Fibroblast of lung (primary cell): ENCODE measurements at regions not wholly inside any gene's neighbourhood (a gene's known extent, or its start where the extent isn't known, plus 50 kb on each side); places are given as distances from the start of the nearest gene placed in this dataset.

Experiments used
- DNase-seq, 2 donors: peaks; one replicate each; pipeline versions ENCODE4 v3.0.0 to v3.0.0-alpha.2; 2010; ENCODE audit warnings: low read depth in 2 of 2
- H2AFZ ChIP-seq: 2 replicates; pipeline ENCODE4 v1.5.1; 2012; ENCODE audit warnings: low read length, control low read depth, inconsistent platforms
- H3K27ac ChIP-seq: 2 replicates; pipeline ENCODE4 v1.5.1; 2011; ENCODE audit warnings: low read length, control low read depth; ENCODE audit not compliant: insufficient read depth
- H3K27me3 ChIP-seq: 2 replicates; pipeline ENCODE4 v1.5.1; 2011; ENCODE audit warnings: mild to moderate bottlenecking, low read length; ENCODE audit not compliant: control insufficient read depth, insufficient read depth
- H3K36me3 ChIP-seq: 2 replicates; pipeline ENCODE4 v1.5.1; 2011; ENCODE audit warnings: low read length; ENCODE audit not compliant: control insufficient read depth, insufficient read depth
- H3K4me1 ChIP-seq: 2 replicates; pipeline ENCODE4 v1.5.1; 2011; ENCODE audit warnings: low read length; ENCODE audit not compliant: control insufficient read depth, insufficient read depth; ENCODE audit errors: extremely low read depth
- H3K4me2 ChIP-seq: 2 replicates; pipeline ENCODE4 v1.5.1; 2011; ENCODE audit warnings: low read length, control low read depth; ENCODE audit not compliant: insufficient read depth; ENCODE audit errors: extremely low read depth
- H3K4me3 ChIP-seq, 4 experiments: fragments of 200-600 bp in 1 of 4; sonication (generic) in 1 of 4; replicated peaks in 1 of 4; 2 replicates each; pipeline ENCODE4 v1.5.1; 2011 to 2016; ENCODE audit warnings: low read length in 4 of 4, low read depth in 3 of 4, mild to moderate bottlenecking in 3 of 4, control low read depth in 2 of 4, inconsistent platforms in 1 of 4, mixed read lengths in 1 of 4; ENCODE audit not compliant: insufficient read depth in 1 of 4; ENCODE audit errors: control extremely low read depth in 1 of 4
- H3K79me2 ChIP-seq: 2 replicates; pipeline ENCODE4 v1.5.1; 2012; ENCODE audit warnings: mild to moderate bottlenecking, low read length, inconsistent platforms; ENCODE audit not compliant: control insufficient read depth, insufficient read depth
- H3K9ac ChIP-seq: 2 replicates; pipeline ENCODE4 v1.5.1; 2011; ENCODE audit warnings: mild to moderate bottlenecking, low read length, control low read depth; ENCODE audit not compliant: insufficient read depth
- H3K9me3 ChIP-seq: 2 replicates; pipeline ENCODE4 v1.5.1; 2012; ENCODE audit warnings: low read depth, low read length; ENCODE audit not compliant: control insufficient read depth, insufficient read depth
- H4K20me1 ChIP-seq: 2 replicates; pipeline ENCODE4 v1.5.1; 2011; ENCODE audit warnings: low read length; ENCODE audit not compliant: control insufficient read depth, insufficient read depth; ENCODE audit errors: extremely low read depth
- EZH2 ChIP-seq: IDR thresholded peaks from 2 replicates; pipeline ENCODE4 v1.5.1; 2012; ENCODE audit warnings: low read length, control low read depth, mild to moderate bottlenecking; ENCODE audit errors: missing control alignments
- TF ChIP-seq, protein P1 (sequence below), 2 donors: IDR thresholded peaks in 1 of 2; conservative IDR thresholded peaks in 1 of 2; 1 replicate in 1 of 2; 2 replicates in 1 of 2; pipeline ENCODE4 v1.5.1; 2011 to 2012; ENCODE audit warnings: low read length in 2 of 2, control low read depth in 1 of 2, inconsistent platforms in 1 of 2, low read depth in 1 of 2, mild to moderate bottlenecking in 1 of 2

DNA sequence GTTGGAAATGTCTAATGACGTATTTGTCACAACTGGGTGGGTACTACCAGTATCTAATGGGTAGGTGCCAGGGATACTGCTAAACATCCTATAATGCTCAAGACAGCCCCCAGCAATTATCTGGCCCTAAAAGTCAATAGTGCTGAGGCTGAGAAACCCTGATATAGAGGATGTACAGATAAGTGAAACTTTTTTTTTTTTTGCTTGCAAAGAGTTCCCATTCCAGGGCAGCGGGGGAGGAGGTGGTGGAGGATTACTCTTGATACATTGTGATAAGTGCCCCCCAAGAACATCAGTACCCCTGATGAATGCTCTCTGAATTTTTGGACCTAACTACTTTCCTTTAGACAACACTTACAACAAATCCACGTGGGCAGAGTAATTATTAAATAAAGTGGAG, 329.7 kb upstream of the SPRED2 start:
- H3K79me2 ChIP-seq = no peaks in the 10 kb centered on the region
- no peak overlapping the region for H3K4me2 ChIP-seq
- no peak overlapping the region for H3K27ac ChIP-seq
- H3K9ac ChIP-seq = no peak overlapping the region
- no peaks in the 10 kb centered on the region for H3K27me3 ChIP-seq
- TF ChIP-seq EZH2 = no peak
- no peak for DNase-seq
- H3K4me1 ChIP-seq = no peaks in the 10 kb centered on the region
- no peak overlapping the region for H2AFZ ChIP-seq
- no peaks in the 10 kb centered on the region for H3K36me3 ChIP-seq
- no peak overlapping the region for H3K4me3 ChIP-seq
- no peaks in the 10 kb centered on the region for H3K9me3 ChIP-seq
- no peaks in the 10 kb centered on the region for H4K20me1 ChIP-seq

- Histone ChIP-seq H3K9ac (no peak overlapping the region), H3K79me2 (no peaks in the 10 kb centered on the region), H3K9me3 (no peaks in the 10 kb centered on the region), H3K36me3 (no peaks in the 10 kb centered on the region), H3K4me3 (no peak overlapping the region), H3K4me1 (no peaks in the 10 kb centered on the region), H3K27ac (no peak overlapping the region), H2AFZ (no peak overlapping the region), H3K4me2 (no peak overlapping the region), H4K20me1 (no peaks in the 10 kb centered on the region), H3K27me3 (no peaks in the 10 kb centered on the region)
- DNase-seq = peak; percentile 17 to 62
- no peak for TF ChIP-seq EZH2
- TF ChIP-seq, protein P1, sequence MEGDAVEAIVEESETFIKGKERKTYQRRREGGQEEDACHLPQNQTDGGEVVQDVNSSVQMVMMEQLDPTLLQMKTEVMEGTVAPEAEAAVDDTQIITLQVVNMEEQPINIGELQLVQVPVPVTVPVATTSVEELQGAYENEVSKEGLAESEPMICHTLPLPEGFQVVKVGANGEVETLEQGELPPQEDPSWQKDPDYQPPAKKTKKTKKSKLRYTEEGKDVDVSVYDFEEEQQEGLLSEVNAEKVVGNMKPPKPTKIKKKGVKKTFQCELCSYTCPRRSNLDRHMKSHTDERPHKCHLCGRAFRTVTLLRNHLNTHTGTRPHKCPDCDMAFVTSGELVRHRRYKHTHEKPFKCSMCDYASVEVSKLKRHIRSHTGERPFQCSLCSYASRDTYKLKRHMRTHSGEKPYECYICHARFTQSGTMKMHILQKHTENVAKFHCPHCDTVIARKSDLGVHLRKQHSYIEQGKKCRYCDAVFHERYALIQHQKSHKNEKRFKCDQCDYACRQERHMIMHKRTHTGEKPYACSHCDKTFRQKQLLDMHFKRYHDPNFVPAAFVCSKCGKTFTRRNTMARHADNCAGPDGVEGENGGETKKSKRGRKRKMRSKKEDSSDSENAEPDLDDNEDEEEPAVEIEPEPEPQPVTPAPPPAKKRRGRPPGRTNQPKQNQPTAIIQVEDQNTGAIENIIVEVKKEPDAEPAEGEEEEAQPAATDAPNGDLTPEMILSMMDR (conservative IDR thresholded peaks at IDR 0.05 in 1 of 2, IDR thresholded peaks at IDR 0.05 in 1 of 2; ENCODE audit: low read depth in 1 of 2, low read length in 2 of 2) = no peak
These were observed 321.8 kb upstream of the SPRED2 start for GRCh38 chr2:65754219-65754618.

DNA sequence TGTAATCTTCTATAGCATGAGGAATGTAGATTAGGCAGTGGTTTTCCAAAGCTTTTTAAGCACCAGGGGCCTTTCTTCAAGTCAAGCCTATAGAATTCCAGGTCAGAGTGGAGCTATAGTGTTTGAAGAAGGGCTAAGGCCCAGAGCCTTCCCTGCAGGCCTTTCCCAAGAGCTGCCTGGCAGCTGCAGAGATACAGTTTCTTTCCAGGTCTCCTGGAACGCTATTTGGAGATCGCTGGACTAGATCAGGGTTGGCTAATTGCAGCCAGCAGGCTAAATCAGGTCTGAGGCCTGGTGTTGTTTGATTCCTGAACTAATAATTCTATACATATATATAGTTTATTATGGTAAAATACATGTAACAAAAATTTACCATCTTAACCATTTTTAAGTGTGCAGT, 319.0 kb upstream of the SPRED2 start:
- TF ChIP-seq, protein P1 (conservative IDR thresholded peaks at IDR 0.05 in 1 of 2, IDR thresholded peaks at IDR 0.05 in 1 of 2; ENCODE audit: low read depth in 1 of 2, low read length in 2 of 2) = no peak
- TF ChIP-seq EZH2 = no peak
- Histone ChIP-seq H3K27ac (no peak overlapping the region), H2AFZ (no peak overlapping the region), H3K79me2 (no peaks in the 10 kb centered on the region), H3K27me3 (no peaks in the 10 kb centered on the region), H4K20me1 (no peaks in the 10 kb centered on the region), H3K9me3 (no peaks in the 10 kb centered on the region), H3K4me2 (no peak overlapping the region), H3K36me3 (no peaks in the 10 kb centered on the region), H3K4me1 (no peaks in the 10 kb centered on the region), H3K4me3 (no peak overlapping the region), H3K9ac (no peak overlapping the region)
- DNase-seq = no peak
